Ishikawa (cell line): ENCODE measurements at regions not wholly inside any gene's neighbourhood (a gene's known extent, or its start where the extent isn't known, plus 50 kb on each side); places are given as distances from the start of the nearest gene placed in this dataset.

Experiments
- CREB1 ChIP-seq: IDR thresholded peaks from 2 replicates; pipeline ENCODE4 v1.6.1; 2012; ENCODE audit warnings: low read depth
- EP300 ChIP-seq: IDR thresholded peaks from 2 replicates; pipeline ENCODE4 v1.6.1; 2012; ENCODE audit warnings: borderline replicate concordance
- TCF12 ChIP-seq: IDR thresholded peaks from 2 replicates; pipeline ENCODE4 v1.6.1; 2012; ENCODE audit warnings: low read depth
- YY1 ChIP-seq: IDR thresholded peaks from 2 replicates; pipeline ENCODE4 v1.6.1; 2012; ENCODE audit warnings: low read depth
- TF ChIP-seq, protein P1 (sequence below): IDR thresholded peaks from 2 replicates; pipeline ENCODE4 v1.6.1; 2012
- TF ChIP-seq, protein P2 (sequence below): IDR thresholded peaks from 2 replicates; pipeline ENCODE4 v1.6.1; 2012; ENCODE audit warnings: low read depth, mild to moderate bottlenecking

DNA sequence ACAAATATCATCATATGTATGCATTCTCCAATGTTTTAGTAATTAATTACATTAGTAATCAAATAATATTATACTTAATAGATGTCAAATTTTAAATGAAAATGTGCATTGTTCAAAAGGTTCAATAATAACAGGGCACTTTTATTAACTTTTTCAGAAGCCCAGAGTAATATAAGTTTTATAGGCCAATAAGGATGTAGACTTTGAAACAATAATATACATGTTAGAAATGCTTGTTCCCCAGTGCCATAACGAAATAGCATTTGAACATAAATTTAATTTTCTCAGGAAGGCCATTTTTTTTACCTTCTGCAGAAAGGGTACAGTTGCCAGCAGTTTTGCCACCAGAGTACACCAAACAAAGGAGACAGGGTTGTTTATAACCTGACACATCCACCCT, 1133.9 kb upstream of the LRRTM3 start:
- TF ChIP-seq, protein P1, sequence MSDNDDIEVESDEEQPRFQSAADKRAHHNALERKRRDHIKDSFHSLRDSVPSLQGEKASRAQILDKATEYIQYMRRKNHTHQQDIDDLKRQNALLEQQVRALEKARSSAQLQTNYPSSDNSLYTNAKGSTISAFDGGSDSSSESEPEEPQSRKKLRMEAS, result no peak
- no peak for TF ChIP-seq EP300
- no peak for TF ChIP-seq YY1
- TF ChIP-seq, protein P2, sequence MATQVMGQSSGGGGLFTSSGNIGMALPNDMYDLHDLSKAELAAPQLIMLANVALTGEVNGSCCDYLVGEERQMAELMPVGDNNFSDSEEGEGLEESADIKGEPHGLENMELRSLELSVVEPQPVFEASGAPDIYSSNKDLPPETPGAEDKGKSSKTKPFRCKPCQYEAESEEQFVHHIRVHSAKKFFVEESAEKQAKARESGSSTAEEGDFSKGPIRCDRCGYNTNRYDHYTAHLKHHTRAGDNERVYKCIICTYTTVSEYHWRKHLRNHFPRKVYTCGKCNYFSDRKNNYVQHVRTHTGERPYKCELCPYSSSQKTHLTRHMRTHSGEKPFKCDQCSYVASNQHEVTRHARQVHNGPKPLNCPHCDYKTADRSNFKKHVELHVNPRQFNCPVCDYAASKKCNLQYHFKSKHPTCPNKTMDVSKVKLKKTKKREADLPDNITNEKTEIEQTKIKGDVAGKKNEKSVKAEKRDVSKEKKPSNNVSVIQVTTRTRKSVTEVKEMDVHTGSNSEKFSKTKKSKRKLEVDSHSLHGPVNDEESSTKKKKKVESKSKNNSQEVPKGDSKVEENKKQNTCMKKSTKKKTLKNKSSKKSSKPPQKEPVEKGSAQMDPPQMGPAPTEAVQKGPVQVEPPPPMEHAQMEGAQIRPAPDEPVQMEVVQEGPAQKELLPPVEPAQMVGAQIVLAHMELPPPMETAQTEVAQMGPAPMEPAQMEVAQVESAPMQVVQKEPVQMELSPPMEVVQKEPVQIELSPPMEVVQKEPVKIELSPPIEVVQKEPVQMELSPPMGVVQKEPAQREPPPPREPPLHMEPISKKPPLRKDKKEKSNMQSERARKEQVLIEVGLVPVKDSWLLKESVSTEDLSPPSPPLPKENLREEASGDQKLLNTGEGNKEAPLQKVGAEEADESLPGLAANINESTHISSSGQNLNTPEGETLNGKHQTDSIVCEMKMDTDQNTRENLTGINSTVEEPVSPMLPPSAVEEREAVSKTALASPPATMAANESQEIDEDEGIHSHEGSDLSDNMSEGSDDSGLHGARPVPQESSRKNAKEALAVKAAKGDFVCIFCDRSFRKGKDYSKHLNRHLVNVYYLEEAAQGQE, result no peak
- no peak for TF ChIP-seq TCF12
- TF ChIP-seq CREB1, result no peak
